Left renal cortex interstitium (tissue), 4 donors: ENCODE measurements at regions not wholly inside any gene's neighbourhood (a gene's known extent, or its start where the extent isn't known, plus 50 kb on each side); places are given as distances from the start of the nearest gene placed in this dataset.

Experiments
- DNase-seq, 4 donors: peaks; one replicate each; pipeline ENCODE4 v3.0.0-alpha.2; 2013; ENCODE audit warnings: low read depth in 4 of 4, low spot score in 2 of 4, missing footprints in 1 of 4

GRCh38 chr1:170219163-170219562, 73.4 kb downstream of the NTMT2 start:
- DNase-seq, result no peak

DNA sequence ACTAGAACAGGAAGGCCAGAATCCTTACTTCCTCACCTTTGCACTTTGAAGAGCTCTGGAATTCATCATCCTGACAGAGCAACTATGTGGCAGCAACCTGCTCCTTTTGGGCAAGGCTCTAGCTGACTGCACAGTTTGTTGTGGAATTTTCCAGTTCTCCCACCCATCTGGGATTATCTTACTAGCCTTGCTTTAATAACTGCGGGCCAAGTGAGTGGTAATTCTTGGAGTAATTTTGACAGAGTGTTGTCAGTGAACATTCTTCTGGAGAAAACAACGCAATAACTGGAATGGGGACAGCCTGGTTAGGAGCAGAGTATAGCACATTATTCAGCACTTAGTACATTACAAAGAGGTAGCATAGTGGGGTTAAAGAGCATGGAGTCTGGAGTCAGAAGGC, 75.3 kb downstream of the NTMT2 start:
- no peak for DNase-seq

- no peak for DNase-seq
Observed at GRCh38 chr1:170221495-170221894, 75.7 kb downstream of the NTMT2 start.

DNA sequence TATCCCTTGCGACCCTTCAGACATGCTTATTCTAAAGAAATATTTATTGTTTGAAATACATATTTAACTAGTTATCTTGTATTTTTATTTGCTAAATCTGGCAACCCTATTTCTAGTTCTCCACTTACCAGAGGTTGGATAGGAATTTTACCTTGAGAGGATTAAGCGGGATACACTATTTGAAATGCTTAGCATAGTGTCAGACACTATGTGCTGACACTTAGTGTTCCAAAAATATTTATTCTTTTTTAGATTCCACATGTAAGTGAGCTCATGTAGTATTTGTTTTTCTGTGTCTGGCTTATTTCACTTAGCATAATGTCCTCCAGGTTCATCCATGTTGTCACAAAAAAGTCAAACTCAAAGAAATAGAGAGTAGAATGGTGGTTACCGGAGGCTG, 78.7 kb downstream of the NTMT2 start:
- no peak for DNase-seq

DNA sequence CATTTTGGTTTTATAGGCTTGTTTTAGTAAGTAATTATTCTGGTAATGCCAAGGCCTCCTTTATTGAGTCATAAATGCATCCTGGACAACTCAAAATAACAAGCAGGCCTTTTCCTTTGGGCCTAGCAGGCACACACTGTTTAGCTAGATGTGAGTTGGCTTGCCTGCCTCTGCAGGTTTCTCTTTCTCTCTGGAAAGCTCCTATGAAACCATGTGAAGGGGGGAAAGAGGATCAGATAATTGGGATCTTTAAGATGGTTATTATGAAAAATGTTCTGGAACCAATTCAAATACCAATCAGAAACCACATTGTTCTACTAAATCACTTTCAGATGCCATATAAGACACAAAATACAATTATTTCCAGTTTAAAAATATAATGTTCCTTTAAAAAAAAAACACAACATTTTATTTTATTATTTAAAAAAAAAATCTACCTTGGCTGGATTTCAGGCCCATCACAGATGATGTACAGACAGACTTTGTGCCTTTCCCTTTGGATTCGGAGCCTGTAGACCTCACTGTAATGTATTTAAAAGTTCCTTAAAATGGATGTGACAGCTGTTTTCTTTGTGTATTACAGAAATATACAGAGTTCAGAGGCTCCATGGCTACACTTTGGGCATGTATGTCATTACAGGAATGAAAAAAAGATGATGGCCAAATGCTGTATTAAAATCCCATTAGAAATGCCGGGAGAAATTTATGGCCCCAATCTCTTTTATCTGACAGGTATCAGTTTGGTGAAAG, 80.2 kb downstream of the NTMT2 start:
- no peak for DNase-seq

DNA sequence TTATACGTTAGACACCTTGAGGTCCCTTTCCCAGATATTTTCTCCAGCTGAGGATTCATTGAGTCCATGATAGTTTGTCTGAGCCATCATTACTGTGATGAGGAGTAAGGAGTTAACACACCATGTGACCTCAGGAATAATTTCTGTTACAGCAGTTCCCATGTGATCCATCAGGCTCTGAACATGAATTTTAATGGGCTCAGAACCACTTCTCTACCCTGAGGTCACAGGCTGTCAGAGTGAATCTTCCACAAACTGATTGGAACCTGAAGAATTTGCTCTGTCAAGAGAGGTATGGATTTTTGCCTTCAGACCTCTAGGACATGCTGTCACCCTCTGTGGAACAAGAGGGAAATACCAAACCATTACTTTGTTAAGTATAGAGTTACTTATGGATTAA, 81.0 kb downstream of the NTMT2 start:
- no peak for DNase-seq

DNA sequence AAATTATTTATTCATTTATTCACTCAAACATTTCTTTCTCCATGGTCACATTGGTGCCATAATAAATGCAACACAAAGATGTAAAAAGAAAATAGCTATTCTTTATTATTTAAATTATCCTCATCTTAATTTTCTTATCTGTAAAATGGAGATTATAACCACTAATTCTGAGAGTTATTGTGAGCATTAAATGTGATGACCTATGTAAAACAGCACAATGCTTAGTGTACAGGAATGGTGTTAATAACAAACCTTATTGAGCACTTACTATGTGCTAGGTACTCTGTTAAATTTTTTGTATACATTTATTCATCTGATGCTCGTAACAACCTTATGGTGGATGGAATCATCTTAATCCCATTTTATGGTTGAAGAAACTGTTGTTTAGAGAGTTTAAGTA, 84.6 kb downstream of the NTMT2 start:
- DNase-seq, result no peak

GRCh38 chr1:170231662-170232061, 85.9 kb downstream of the NTMT2 start:
- DNase-seq, result no peak

DNA sequence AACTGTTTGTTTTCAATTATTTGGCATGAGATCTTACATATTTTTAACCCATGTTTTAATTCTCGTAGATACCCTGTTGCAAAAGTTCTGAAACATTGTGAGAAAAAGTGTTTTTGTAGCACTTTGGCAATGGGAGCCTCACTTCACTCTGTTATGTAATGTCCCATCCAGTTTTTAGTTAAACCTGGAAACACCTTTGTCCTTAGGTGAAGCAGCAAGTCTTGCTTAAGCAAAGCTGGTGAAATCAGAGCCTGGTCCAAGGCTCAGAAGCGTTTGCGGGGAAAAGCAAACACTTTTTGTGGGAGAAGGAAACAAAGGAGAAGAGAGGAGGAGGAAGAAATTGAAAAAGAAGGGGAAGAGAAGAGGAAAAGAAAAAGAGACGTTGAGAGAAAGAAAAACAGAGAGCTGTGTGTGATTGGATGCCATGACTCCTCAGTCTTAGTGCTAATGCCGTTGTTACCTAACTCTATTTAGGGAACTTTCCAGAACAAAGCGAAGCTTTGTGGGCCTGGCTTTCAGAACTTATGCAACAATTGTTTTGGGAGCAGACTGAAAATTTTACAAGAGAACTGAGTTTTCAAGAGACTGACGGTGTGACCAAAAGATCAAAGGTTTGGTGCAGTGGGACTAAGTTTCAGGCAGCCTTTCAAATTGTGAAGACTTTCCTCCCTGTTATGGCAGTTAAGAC, 93.1 kb downstream of the NTMT2 start:
- no peak for DNase-seq

GRCh38 chr1:170239445-170239844, 93.7 kb downstream of the NTMT2 start:
- DNase-seq, result no peak

DNA sequence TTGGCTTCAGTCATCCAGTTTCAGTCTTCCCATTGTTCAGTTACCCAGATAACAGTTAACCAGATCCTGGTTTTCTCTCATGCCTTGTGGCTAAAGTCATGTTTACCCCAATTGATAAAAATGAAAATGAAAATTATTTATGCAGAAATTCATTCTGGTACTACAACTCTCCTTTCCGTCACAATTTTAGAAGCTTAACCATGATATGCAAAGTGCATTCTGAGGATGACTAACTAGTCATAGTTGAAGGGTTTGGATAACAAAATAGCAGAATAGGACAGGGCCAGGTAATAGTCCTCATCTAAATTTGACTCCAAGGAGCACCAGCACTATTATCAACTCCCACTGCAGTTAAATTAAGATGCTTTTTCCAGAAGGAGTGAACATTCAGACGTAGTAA, 94.7 kb downstream of the NTMT2 start:
- DNase-seq, result no peak

DNA sequence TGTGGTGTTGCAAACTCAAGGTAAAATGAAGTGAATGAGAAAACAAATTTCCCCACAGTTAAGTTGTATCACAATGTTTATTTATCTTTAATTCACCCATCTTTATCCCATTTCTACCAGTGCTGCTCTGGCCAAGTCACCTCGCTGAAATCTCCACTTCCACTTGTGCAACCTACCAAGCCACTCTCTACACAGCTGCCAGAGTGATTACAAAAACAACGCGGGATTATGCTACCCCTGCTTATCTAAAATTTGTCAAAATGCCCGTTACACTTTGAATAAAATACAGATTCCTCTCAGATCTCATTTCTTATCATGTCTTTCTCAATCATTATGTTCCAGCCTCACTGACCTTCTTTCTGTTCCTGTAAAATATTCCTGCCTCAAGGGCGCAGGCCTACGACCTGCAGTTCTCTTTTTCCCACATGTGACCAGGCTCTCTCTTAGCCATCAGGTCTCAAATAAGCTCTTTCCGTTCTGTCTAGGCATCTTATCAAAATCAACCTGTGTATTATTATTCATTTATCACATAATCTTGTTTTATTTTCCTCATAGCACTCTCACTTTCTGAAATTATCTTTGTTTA, 95.6 kb downstream of the NTMT2 start:
- no peak for DNase-seq

DNA sequence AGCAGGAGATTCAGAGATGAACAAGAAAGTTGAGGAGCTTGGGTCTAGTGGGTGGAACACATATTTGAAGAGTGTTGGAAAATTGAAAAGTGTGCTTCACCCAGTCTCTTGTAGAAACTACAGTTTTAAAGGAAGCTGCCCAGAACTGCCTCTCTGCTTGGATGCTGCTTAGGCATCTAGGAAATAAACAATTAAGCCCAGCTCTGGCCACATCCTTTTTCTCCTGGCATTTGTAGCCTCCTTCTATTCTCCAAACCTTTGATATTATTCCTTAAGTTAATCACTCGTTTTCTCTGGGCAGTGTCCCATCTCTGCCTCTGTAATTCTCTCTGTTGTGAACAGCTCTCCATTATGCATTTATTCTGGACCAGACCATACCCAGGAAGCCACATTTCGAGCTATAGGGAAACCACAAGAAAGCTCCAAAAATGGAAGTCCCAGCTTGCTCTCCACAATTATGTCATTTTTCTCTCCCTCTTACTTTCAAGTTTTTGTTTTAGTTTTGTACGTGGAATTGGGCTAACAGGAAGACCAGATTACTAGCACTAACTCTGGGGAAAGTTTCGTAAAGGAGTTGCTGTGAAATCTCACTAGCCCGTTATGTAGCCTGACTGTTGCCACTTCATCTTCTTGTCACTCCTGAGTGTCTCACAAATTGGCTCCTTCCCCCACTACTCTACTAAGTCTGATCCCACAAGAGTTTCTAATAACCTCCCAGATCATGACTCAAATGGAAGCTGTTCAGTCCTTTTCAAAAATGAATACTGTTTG, 102.2 kb downstream of the NTMT2 start:
- DNase-seq, result no peak

GRCh38 chr1:170250531-170251276, 104.9 kb downstream of the NTMT2 start:
- no peak for DNase-seq

DNA sequence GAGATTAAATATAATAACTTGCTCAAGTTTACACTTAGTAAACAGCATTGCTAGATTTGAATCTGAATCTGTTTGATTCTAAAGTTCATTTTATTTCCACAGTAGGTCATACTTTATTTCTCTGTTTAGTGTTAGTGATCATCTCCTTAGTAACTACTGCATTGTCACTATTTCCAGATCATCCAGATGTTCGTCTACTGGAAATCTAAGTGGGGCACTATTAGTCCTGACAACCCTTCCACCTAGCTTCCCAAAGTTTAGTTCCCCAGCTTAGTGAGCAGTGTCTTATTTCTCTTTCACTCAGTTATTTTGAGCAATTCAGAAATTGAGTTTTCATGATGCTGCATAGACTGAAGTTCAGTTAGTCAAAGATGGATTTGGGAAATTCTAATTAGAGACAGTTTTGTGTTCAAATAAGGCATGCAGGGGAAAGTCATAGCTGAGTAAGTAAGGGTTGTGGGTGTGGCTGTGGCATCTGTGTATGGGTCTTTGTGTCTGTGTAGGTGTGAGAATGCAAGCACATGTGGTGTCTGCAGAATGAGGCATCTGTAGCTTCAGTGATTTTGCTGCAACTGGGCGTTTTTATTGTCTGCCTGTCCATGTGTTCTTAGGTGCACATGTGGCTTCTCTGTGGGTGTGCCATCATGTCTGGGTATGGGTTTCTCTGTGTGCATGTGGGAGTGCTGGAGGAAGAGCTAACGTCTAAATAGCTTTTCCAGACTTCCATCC, 107.3 kb downstream of the NTMT2 start:
- DNase-seq, result no peak

DNA sequence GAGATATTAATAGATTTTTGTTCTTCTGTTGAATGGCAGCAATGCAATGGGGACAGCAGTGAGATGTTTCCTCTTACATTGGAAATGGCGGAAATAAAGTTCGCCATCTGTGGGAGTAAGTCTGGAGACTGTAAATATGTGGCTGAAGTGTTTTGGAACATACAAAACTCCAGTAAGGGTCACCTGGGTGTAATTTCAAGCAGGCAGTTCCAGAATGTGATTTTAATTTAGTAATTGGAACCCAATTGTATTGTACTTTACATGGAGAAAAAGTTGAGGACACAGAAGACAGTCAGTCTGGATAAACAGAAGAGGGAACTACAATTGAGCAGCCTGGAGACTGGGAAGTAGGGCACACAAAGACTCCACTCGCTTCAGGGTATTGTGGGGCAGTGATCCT, 108.6 kb downstream of the NTMT2 start:
- DNase-seq, result no peak

GRCh38 chr1:170261669-170262068, 115.9 kb downstream of the NTMT2 start:
- DNase-seq, result no peak

- no peak for DNase-seq
Observed at GRCh38 chr1:170262276-170262939, 116.6 kb downstream of the NTMT2 start.

DNA sequence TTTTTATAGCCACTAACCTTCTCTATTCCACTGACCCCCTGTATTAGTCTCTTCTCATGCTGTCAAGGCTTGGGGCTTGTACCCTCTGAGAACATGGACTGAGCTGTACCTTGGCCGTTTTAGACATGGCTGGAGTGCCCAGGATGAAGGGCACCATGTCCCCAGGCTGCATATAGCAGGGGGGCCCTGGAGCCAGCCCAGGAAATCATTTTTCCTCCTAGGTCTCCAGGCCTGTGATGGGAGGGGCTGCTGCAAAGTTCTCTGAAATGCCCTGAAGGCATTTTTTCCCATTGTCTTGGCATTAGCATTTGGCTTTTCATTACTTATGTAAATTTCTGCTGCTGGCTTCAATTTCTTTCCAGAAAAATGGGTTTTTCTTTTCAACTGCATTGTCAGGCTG, 119.5 kb downstream of the NTMT2 start:
- no peak for DNase-seq
